OCI-LY3 (cell line): ENCODE measurements at regions not wholly inside any gene's neighbourhood (a gene's known extent, or its start where the extent isn't known, plus 50 kb on each side); places are given as distances from the start of the nearest gene placed in this dataset.

Experiments
- H2AFZ ChIP-seq: fragments of 200-600, 300-600 bp; shearing (Covaris generic); 2 replicates; pipeline ENCODE4 v1.6.0; 2014; ENCODE audit warnings: antibody characterized with exemption, low read depth, low read length
- H3K27ac ChIP-seq: fragments of 200-600, 300-600 bp; sonication (generic); 2 replicates; pipeline ENCODE4 v1.5.1; 2014; ENCODE audit warnings: mild to moderate bottlenecking, low read length, moderate library complexity, mixed read lengths
- H3K27me3 ChIP-seq: fragments of 200-600, 300-600 bp; sonication (generic); 2 replicates; pipeline ENCODE4 v1.6.1; 2014; ENCODE audit warnings: low read depth, low read length, mixed read lengths
- H3K36me3 ChIP-seq: fragments of 200-600, 300-600 bp; sonication (generic); replicated peaks from 2 replicates; pipeline ENCODE3; 2014; ENCODE audit warnings: low read depth, low read length, mixed read lengths
- H3K4me1 ChIP-seq: fragments of 300-600, 200-600 bp; sonication (generic); 2 replicates; pipeline ENCODE4 v1.6.1; 2014; ENCODE audit warnings: low read length, mixed read lengths
- H3K4me2 ChIP-seq: fragments of 200-600, 300-600 bp; sonication (generic); 2 replicates; pipeline ENCODE4 v1.6.1; 2014; ENCODE audit warnings: low read length, mixed read lengths
- H3K4me3 ChIP-seq: fragments of 300-600, 200-600 bp; sonication (generic); 2 replicates; pipeline ENCODE4 v1.5.1; 2014; ENCODE audit warnings: antibody characterized with exemption, mild to moderate bottlenecking, low read length, moderate library complexity
- H3K79me2 ChIP-seq: fragments of 300-600, 200-600 bp; shearing (Covaris generic); 2 replicates; pipeline ENCODE4 v1.6.1; 2014; ENCODE audit warnings: mild to moderate bottlenecking, low read length, mixed read lengths
- H3K9ac ChIP-seq: fragments of 300-600, 200-600 bp; shearing (Covaris generic); 2 replicates; pipeline ENCODE4 v1.6.0; 2014; ENCODE audit warnings: mild to moderate bottlenecking, low read length, moderate library complexity
- H3K9me3 ChIP-seq: fragments of 200-600, 300-600 bp; shearing (Covaris generic); 2 replicates; pipeline ENCODE4 v1.6.1; 2014; ENCODE audit warnings: low read length, mixed read lengths; ENCODE audit not compliant: insufficient read depth
- H4K20me1 ChIP-seq: fragments of 200-600, 300-600 bp; sonication (generic); 2 replicates; pipeline ENCODE4 v1.6.1; 2016; ENCODE audit warnings: low read length, mixed read lengths; ENCODE audit not compliant: insufficient read depth
- CTCF ChIP-seq: fragments of 200-600, 300-600 bp; sonication (generic); IDR thresholded peaks from 2 replicates; pipeline ENCODE4 v1.5.1; 2014; ENCODE audit warnings: antibody characterized with exemption, low read length, low read depth
- EZH2phosphoT487 ChIP-seq: fragments of 200-600 bp; shearing (Covaris generic); IDR thresholded peaks from 2 replicates; pipeline ENCODE4 v1.6.1; 2018; ENCODE audit warnings: antibody characterized with exemption, mixed run types, low read depth

DNA sequence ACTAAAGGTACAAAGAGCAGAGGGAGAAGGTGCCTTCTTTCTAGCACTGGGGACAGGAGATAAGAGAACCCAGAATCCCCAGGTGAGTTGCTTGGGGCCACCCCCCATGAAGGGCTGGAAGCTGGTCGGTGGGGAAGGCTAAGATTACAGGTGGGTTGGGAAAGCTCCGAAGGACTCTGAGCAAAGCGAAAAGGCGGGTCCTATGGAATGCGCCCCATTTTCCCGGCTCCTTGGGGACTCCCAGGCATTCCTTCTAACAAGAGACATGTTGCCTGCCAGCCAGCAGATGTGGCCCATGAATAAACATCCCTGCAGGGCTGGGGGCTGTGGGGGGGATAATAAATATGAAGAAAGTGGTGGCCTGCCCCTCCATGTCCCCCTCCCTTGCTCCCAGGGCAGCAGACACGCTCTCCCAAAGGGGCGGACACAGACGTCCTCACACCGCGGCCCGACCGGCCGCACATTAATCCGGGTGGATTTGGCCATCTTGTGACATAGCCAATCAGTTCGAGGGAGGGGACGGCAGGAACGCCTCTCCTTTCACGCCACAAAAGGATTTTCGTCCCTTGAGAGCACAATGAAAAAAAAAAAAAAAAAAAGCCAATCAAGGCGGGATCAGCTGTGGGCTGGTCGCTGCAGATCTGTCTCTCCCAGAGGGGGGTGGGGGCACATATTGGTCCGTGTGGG lies 98.5 kb downstream of the SOX9 start:
- H2AFZ ChIP-seq: no peak overlapping the region
- H3K9me3 ChIP-seq: no peaks in the 10 kb centered on the region
- no peak overlapping the region for H3K9ac ChIP-seq
- H3K27me3 ChIP-seq: peaks cover 7% of the 10 kb centered on the region; the same call in 1 of the 2 replicates
- no peak overlapping the region for H3K27ac ChIP-seq
- H3K4me2 ChIP-seq: no peak overlapping the region
- TF ChIP-seq EZH2phosphoT487: no peak
- no peak for TF ChIP-seq CTCF
- H3K36me3 ChIP-seq: no peaks in the 10 kb centered on the region
- no peaks in the 10 kb centered on the region for H3K4me1 ChIP-seq
- no peak overlapping the region for H3K4me3 ChIP-seq
- no peaks in the 10 kb centered on the region for H3K79me2 ChIP-seq
- H4K20me1 ChIP-seq: no peaks in the 10 kb centered on the region

GRCh38 chr17:72219824-72220493 lies 99.1 kb downstream of the SOX9 start:
- Histone ChIP-seq H3K79me2 (no peaks in the 10 kb centered on the region), H3K4me1 (no peaks in the 10 kb centered on the region), H3K27me3 (peaks cover 7% of the 10 kb centered on the region; the same call in 1 of the 2 replicates), H4K20me1 (no peaks in the 10 kb centered on the region), H3K9me3 (no peaks in the 10 kb centered on the region), H3K4me2 (no peak overlapping the region), H3K9ac (no peak overlapping the region), H2AFZ (no peak overlapping the region), H3K4me3 (no peak overlapping the region), H3K27ac (no peak overlapping the region), H3K36me3 (no peaks in the 10 kb centered on the region)
- no peak for TF ChIP-seq EZH2phosphoT487
- TF ChIP-seq CTCF: no peak

DNA sequence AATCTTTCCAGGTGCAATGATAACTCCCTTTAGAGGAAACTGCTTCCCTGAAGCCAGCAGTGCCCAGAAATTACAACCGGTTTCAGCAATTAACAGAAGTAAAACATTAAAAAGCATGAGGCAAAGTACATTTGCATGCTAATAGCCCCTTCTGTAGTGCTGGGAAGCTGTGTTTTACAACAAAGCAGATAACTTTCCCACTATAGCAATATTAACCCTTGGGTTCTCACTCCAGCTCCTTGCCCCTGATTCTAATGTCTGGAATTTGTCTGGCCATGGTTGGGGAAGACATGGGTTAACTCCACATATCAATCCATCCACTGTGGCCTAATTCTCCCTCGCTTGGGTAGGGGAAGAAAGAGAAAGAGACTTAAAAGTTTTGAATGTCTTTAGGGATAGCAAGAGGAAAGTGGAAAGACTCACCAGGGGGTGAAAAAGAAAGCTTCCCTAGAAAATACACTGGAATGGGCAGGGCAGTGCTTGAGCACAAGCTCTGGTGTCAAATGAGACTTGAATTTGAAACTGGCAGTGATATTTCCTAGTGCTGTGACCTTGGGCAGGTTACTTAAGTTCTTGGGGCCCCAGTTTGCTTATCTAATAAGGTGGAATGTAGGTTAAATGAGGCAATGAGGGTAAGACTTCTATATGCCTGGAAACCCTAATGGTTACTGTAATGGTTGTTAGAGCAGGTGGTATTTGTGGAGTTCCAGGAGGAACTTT lies 102.0 kb downstream of the SOX9 start:
- Histone ChIP-seq H3K9ac (no peak overlapping the region), H3K9me3 (no peaks in the 10 kb centered on the region), H2AFZ (no peak overlapping the region), H3K27ac (no peak overlapping the region), H3K36me3 (no peaks in the 10 kb centered on the region), H3K27me3 (no peaks in the 10 kb centered on the region), H3K4me2 (no peak overlapping the region), H3K4me1 (no peaks in the 10 kb centered on the region), H3K4me3 (no peak overlapping the region), H4K20me1 (no peaks in the 10 kb centered on the region), H3K79me2 (no peaks in the 10 kb centered on the region)
- TF ChIP-seq EZH2phosphoT487 (no peak), CTCF (no peak)

GRCh38 chr17:72223866-72224291 lies 103.1 kb downstream of the SOX9 start:
- no peak overlapping the region for H3K27ac ChIP-seq
- no peaks in the 10 kb centered on the region for H3K4me1 ChIP-seq
- no peak overlapping the region for H3K4me2 ChIP-seq
- no peaks in the 10 kb centered on the region for H3K36me3 ChIP-seq
- H3K4me3 ChIP-seq: no peak overlapping the region
- H3K9ac ChIP-seq: no peak overlapping the region
- H3K9me3 ChIP-seq: no peaks in the 10 kb centered on the region
- no peaks in the 10 kb centered on the region for H3K27me3 ChIP-seq
- no peaks in the 10 kb centered on the region for H3K79me2 ChIP-seq
- H4K20me1 ChIP-seq: no peaks in the 10 kb centered on the region
- no peak overlapping the region for H2AFZ ChIP-seq
- TF ChIP-seq EZH2phosphoT487 (no peak), CTCF (no peak)
